ENCODE measurements at regions not wholly inside any gene's neighbourhood (a gene's known extent, or its start where the extent isn't known, plus 50 kb on each side); places are given as distances from the start of the nearest gene placed in this dataset.

DNA sequence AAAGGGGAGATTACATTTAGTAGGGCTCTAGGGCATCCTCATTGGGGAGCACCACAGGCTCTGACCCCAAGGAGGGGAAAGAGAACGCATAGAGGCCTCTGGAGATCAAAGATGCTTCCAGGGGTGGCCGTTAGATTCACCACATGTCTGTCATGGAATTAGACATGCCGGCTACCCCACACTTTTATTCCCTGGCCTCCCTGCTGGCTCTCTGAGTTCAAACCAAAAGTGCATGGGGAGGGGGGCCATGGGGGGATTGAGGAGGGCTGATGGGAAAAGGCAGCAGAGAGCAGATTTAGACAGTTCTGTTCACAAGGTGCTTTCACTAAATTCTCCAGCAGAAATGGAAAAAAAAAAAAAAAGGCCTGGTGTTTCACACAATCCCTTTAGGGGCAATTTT lies 64.4 kb upstream of the ZNF521 start:
- TF ChIP-seq EZH2 (IDR thresholded peaks at IDR 0.05; ENCODE audit: borderline replicate concordance, low read length): no peak
- TF ChIP-seq, protein P1, sequence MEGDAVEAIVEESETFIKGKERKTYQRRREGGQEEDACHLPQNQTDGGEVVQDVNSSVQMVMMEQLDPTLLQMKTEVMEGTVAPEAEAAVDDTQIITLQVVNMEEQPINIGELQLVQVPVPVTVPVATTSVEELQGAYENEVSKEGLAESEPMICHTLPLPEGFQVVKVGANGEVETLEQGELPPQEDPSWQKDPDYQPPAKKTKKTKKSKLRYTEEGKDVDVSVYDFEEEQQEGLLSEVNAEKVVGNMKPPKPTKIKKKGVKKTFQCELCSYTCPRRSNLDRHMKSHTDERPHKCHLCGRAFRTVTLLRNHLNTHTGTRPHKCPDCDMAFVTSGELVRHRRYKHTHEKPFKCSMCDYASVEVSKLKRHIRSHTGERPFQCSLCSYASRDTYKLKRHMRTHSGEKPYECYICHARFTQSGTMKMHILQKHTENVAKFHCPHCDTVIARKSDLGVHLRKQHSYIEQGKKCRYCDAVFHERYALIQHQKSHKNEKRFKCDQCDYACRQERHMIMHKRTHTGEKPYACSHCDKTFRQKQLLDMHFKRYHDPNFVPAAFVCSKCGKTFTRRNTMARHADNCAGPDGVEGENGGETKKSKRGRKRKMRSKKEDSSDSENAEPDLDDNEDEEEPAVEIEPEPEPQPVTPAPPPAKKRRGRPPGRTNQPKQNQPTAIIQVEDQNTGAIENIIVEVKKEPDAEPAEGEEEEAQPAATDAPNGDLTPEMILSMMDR (IDR thresholded peaks at IDR 0.05; ENCODE audit: low read length): no peak

All from OCI-LY1 (cell line).